ENCODE measurements at regions not wholly inside any gene's neighbourhood (a gene's known extent, or its start where the extent isn't known, plus 50 kb on each side); places are given as distances from the start of the nearest gene placed in this dataset.

DNA sequence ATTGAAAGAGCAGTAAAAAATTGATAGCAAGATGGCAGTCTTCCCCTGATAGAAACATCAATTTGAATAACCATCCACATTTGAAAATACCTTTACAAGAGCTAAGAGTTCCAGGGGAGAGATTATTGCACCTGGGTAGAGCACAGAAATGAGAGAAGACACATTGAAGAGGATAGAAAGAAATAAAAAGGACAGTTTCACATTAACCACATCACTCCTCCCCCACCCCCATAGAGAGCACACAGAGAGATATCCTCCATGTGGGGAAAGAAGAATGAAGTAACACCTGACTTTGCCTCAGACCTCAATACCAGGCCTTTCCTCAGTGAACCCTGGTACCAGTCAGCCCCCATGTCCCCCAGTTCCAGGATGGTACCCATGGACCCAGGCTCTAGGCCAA is 486.7 kb downstream of the FAM181B start:
- Mint-ChIP-seq H3K27ac (no peak overlapping the region), H3K36me3 (ENCODE audit: insufficient read depth) (no peaks in the 10 kb centered on the region), H3K4me1 (ENCODE audit: low read depth) (peaks cover 5% of the 10 kb centered on the region), H3K9me3 (ENCODE audit: low read depth) (peaks cover 3% of the 10 kb centered on the region), H3K4me3 (ENCODE audit: low read depth) (no peak overlapping the region), H3K27me3 (peaks cover 5% of the 10 kb centered on the region)
- no peak for DNase-seq (ENCODE audit: low spot score, unreplicated experiment)
- TF ChIP-seq, protein P1, sequence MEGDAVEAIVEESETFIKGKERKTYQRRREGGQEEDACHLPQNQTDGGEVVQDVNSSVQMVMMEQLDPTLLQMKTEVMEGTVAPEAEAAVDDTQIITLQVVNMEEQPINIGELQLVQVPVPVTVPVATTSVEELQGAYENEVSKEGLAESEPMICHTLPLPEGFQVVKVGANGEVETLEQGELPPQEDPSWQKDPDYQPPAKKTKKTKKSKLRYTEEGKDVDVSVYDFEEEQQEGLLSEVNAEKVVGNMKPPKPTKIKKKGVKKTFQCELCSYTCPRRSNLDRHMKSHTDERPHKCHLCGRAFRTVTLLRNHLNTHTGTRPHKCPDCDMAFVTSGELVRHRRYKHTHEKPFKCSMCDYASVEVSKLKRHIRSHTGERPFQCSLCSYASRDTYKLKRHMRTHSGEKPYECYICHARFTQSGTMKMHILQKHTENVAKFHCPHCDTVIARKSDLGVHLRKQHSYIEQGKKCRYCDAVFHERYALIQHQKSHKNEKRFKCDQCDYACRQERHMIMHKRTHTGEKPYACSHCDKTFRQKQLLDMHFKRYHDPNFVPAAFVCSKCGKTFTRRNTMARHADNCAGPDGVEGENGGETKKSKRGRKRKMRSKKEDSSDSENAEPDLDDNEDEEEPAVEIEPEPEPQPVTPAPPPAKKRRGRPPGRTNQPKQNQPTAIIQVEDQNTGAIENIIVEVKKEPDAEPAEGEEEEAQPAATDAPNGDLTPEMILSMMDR (IDR thresholded peaks at IDR 0.05; ENCODE audit: unreplicated experiment) = no peak

- Mint-ChIP-seq H3K27ac (no peak overlapping the region), H3K36me3 (ENCODE audit: insufficient read depth) (no peaks in the 10 kb centered on the region), H3K4me3 (ENCODE audit: low read depth) (no peak overlapping the region), H3K9me3 (ENCODE audit: low read depth) (peaks cover 8% of the 10 kb centered on the region), H3K4me1 (ENCODE audit: low read depth) (no peaks in the 10 kb centered on the region), H3K27me3 (peaks cover 3% of the 10 kb centered on the region)
- TF ChIP-seq, protein P1 (IDR thresholded peaks at IDR 0.05; ENCODE audit: unreplicated experiment) = no peak
- no peak for DNase-seq (ENCODE audit: low spot score, unreplicated experiment)
These were observed 494.2 kb downstream of the FAM181B start for GRCh38 chr11:82239498-82239897.

- Mint-ChIP-seq H3K9me3 (ENCODE audit: low read depth) (peaks cover 5% of the 10 kb centered on the region), H3K4me3 (ENCODE audit: low read depth) (no peak overlapping the region), H3K4me1 (ENCODE audit: low read depth) (no peaks in the 10 kb centered on the region), H3K36me3 (ENCODE audit: insufficient read depth) (no peaks in the 10 kb centered on the region), H3K27me3 (no peaks in the 10 kb centered on the region), H3K27ac (no peak overlapping the region)
- TF ChIP-seq, protein P1 (IDR thresholded peaks at IDR 0.05; ENCODE audit: unreplicated experiment) = no peak
- DNase-seq (ENCODE audit: low spot score, unreplicated experiment) = no peak
These were observed 499.4 kb downstream of the FAM181B start for GRCh38 chr11:82234256-82234655.

- H3K27ac Mint-ChIP-seq = no peak overlapping the region
These were observed 500.5 kb downstream of the FAM181B start for GRCh38 chr11:82233201-82233600.

DNA sequence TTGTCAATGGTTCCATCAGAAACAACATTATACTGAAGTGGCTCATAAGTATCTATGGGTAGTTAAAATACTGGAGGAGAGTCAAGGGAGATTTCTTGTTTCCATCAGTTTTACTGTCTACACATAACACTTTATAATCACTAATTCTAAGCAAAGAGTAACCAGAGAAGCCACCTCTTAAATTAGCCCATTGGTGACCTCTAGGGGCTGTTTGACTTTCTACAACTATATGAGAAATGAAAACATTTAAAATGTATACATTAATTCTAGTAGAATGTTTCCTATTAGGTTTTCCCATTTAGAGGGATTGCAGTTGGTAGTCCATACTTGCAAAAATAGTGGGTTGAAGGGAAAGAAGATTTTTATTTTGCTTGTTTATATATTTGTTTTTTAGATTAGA is 504.3 kb downstream of the FAM181B start:
- Mint-ChIP-seq H3K9me3 (ENCODE audit: low read depth) (no peaks in the 10 kb centered on the region), H3K27me3 (no peaks in the 10 kb centered on the region), H3K27ac (no peak overlapping the region), H3K36me3 (ENCODE audit: insufficient read depth) (no peaks in the 10 kb centered on the region), H3K4me1 (ENCODE audit: low read depth) (no peaks in the 10 kb centered on the region), H3K4me3 (ENCODE audit: low read depth) (no peak overlapping the region)
- TF ChIP-seq, protein P1 (IDR thresholded peaks at IDR 0.05; ENCODE audit: unreplicated experiment) = peak; percentile 77
- DNase-seq (ENCODE audit: low spot score, unreplicated experiment) = no peak

More at GRCh38 chr11:82233201-82233600, 500.5 kb downstream of the FAM181B start:
- Mint-ChIP-seq H3K9me3 (ENCODE audit: low read depth) (peaks cover 2% of the 10 kb centered on the region), H3K4me3 (ENCODE audit: low read depth) (no peak overlapping the region), H3K36me3 (ENCODE audit: insufficient read depth) (no peaks in the 10 kb centered on the region), H3K27me3 (no peaks in the 10 kb centered on the region), H3K4me1 (ENCODE audit: low read depth) (no peaks in the 10 kb centered on the region)
- DNase-seq (ENCODE audit: low spot score, unreplicated experiment) = no peak
- TF ChIP-seq, protein P1 (IDR thresholded peaks at IDR 0.05; ENCODE audit: unreplicated experiment) = no peak

Data from progenitor cell of endocrine pancreas (in vitro differentiated cells).